Keratinocyte (primary cell): ENCODE measurements at regions not wholly inside any gene's neighbourhood (a gene's known extent, or its start where the extent isn't known, plus 50 kb on each side); places are given as distances from the start of the nearest gene placed in this dataset.

ENCODE experiments used
- EZH2 ChIP-seq: IDR thresholded peaks from one replicate; pipeline ENCODE4 v1.6.1; 2012; ENCODE audit warnings: inconsistent platforms, mild to moderate bottlenecking, low read length, moderate library complexity
- TF ChIP-seq, protein P1 (sequence below), 3 experiments: IDR thresholded peaks in 1 of 3; conservative IDR thresholded peaks in 1 of 3; optimal IDR thresholded peaks in 1 of 3; 2 replicates in 2 of 3; 3 replicates in 1 of 3; pipeline versions ENCODE3 to v1.5.1; 2011; ENCODE audit warnings: low read length in 3 of 3, mild to moderate bottlenecking in 3 of 3, moderate library complexity in 2 of 3, control low read depth in 1 of 3, inconsistent platforms in 1 of 3; ENCODE audit not compliant: insufficient read depth in 2 of 3; ENCODE audit errors: extremely low read depth in 1 of 3

DNA sequence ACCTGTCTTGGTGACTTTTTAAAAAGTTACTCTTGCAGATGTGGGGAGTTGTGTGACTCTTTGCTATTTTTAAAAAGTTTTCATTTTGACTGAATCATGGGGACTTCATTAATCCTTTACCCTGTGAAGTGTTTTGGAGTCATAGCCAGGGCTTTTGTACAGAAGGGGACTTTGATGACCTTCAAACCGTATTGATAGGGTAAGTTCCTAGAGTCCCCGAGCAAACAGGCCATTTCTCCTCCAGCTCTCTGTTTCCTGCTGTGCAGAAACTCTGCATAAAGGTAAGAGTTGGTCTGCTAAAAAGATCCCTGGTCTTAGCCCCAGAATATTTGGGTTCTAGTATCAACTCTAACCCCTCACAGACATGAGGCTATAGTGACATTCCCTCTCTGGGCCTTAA lies 170.8 kb upstream of the BCL6 start:
- TF ChIP-seq, protein P1, sequence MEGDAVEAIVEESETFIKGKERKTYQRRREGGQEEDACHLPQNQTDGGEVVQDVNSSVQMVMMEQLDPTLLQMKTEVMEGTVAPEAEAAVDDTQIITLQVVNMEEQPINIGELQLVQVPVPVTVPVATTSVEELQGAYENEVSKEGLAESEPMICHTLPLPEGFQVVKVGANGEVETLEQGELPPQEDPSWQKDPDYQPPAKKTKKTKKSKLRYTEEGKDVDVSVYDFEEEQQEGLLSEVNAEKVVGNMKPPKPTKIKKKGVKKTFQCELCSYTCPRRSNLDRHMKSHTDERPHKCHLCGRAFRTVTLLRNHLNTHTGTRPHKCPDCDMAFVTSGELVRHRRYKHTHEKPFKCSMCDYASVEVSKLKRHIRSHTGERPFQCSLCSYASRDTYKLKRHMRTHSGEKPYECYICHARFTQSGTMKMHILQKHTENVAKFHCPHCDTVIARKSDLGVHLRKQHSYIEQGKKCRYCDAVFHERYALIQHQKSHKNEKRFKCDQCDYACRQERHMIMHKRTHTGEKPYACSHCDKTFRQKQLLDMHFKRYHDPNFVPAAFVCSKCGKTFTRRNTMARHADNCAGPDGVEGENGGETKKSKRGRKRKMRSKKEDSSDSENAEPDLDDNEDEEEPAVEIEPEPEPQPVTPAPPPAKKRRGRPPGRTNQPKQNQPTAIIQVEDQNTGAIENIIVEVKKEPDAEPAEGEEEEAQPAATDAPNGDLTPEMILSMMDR (optimal IDR thresholded peaks at IDR 0.05 in 1 of 3, IDR thresholded peaks at IDR 0.05 in 1 of 3, conservative IDR thresholded peaks at IDR 0.05 in 1 of 3; ENCODE audit: extremely low read depth in 1 of 3, insufficient read depth in 2 of 3, low read length in 3 of 3), result no peak
- no peak for TF ChIP-seq EZH2
